GM19035 (cell line): ENCODE measurements at regions not wholly inside any gene's neighbourhood (a gene's known extent, or its start where the extent isn't known, plus 50 kb on each side); places are given as distances from the start of the nearest gene placed in this dataset.

Source experiments
- ATAC-seq: cut with Tn5 transposase; IDR thresholded peaks from one replicate; pipeline ENCODE4 v1.9.1; 2021; ENCODE audit not compliant: unreplicated experiment

- ATAC-seq, result no peak
Measured at GRCh38 chr15:75131269-75131643, 70.4 kb upstream of the C15orf39 start.

- no peak for ATAC-seq
Measured at GRCh38 chr15:75134748-75135147, 66.9 kb upstream of the C15orf39 start.

- ATAC-seq, result no peak
Measured at GRCh38 chr15:75136118-75136517, 65.6 kb upstream of the C15orf39 start.

- ATAC-seq, result no peak
Measured at GRCh38 chr15:75136758-75137157, 64.9 kb upstream of the C15orf39 start.

GRCh38 chr15:75138016-75138999 is 63.4 kb upstream of the C15orf39 start:
- no peak for ATAC-seq

GRCh38 chr15:75140080-75140879 is 61.4 kb upstream of the C15orf39 start:
- ATAC-seq, result no peak

GRCh38 chr15:75142499-75142898 is 59.2 kb upstream of the C15orf39 start:
- no peak for ATAC-seq

- no peak for ATAC-seq
Measured at GRCh38 chr15:75143738-75144334, 57.8 kb upstream of the C15orf39 start.

GRCh38 chr15:75145027-75145841 is 56.4 kb upstream of the C15orf39 start:
- ATAC-seq, result no peak

GRCh38 chr15:75148280-75148679 is 53.4 kb upstream of the C15orf39 start:
- no peak for ATAC-seq

- no peak for ATAC-seq
Measured at GRCh38 chr15:75149867-75150709, 51.6 kb upstream of the C15orf39 start.

GRCh38 chr15:75151214-75152128 is 50.2 kb upstream of the C15orf39 start:
- ATAC-seq, result no peak
